Body of pancreas (tissue), 4 donors: ENCODE measurements at regions not wholly inside any gene's neighbourhood (a gene's known extent, or its start where the extent isn't known, plus 50 kb on each side); places are given as distances from the start of the nearest gene placed in this dataset.

Experiments used
- ATAC-seq: fragments of 150-250 bp; one replicate; pipeline ENCODE4 v1.9.1; 2016
- DNase-seq, 4 donors: peaks; one replicate each; pipeline ENCODE4 v3.0.0-alpha.2; 2019
- H3K27ac ChIP-seq, 4 donors: fragments of 200-600 bp; sonication (generic); 1 replicate in 3 of 4; 2 replicates in 1 of 4; pipeline versions ENCODE4 v1.5.1 to v1.6.1; 2016 to 2019; ENCODE audit warnings: mild to moderate bottlenecking in 1 of 4, mixed read lengths in 1 of 4, moderate library complexity in 1 of 4
- H3K27me3 ChIP-seq, 2 donors: fragments of 200-600 bp; sonication (generic); one replicate each; pipeline ENCODE4 v1.6.0; 2016; ENCODE audit warnings: mild to moderate bottlenecking in 1 of 2
- H3K36me3 ChIP-seq, 2 donors: fragments of 200-600 bp; sonication (generic); replicated peaks in 1 of 2; 2 replicates each; pipeline ENCODE4 v1.5.1; 2016; ENCODE audit warnings: low read depth in 2 of 2; ENCODE audit not compliant: insufficient read depth in 1 of 2
- H3K4me1 ChIP-seq: fragments of 200-600 bp; sonication (generic); one replicate; pipeline ENCODE4 v1.6.0; 2016
- H3K4me3 ChIP-seq, 2 donors: fragments of 200-600 bp; sonication (generic); 1 replicate in 1 of 2; 2 replicates in 1 of 2; pipeline ENCODE4 v1.5.1; 2016 to 2019
- H3K9me3 ChIP-seq, 3 donors: fragments of 200-600 bp; sonication (generic); 1 replicate in 2 of 3; 2 replicates in 1 of 3; pipeline ENCODE4 v1.5.1; 2016
- POLR2A ChIP-seq, 3 donors: fragments of 450-650 bp; IDR thresholded peaks; one replicate each; pipeline ENCODE4 v1.6.1; 2016; ENCODE audit warnings: antibody characterized with exemption in 3 of 3, mild to moderate bottlenecking in 2 of 3
- WGBS, 2 donors: methylation state at CpG; one replicate each; pipeline ENCODE4 v1.1.5; 2017; 5-methylcytosine and 5-hydroxymethylcytosine counted together
- intact Hi-C: fragments of 100-400 bp; cut with DNase I; formaldehyde crosslinking; loops from one replicate; pipeline ENCODE4 v1.15.1; 2023
- TF ChIP-seq, protein P1 (sequence below), 7 experiments: fragments of 450-650 bp in 4 of 7; fragments of 200-600 bp in 3 of 7; sonication (generic) in 3 of 7; IDR thresholded peaks; one replicate each; pipeline ENCODE4 v1.5.1; 2016 to 2019; ENCODE audit warnings: antibody characterized with exemption in 7 of 7

DNA sequence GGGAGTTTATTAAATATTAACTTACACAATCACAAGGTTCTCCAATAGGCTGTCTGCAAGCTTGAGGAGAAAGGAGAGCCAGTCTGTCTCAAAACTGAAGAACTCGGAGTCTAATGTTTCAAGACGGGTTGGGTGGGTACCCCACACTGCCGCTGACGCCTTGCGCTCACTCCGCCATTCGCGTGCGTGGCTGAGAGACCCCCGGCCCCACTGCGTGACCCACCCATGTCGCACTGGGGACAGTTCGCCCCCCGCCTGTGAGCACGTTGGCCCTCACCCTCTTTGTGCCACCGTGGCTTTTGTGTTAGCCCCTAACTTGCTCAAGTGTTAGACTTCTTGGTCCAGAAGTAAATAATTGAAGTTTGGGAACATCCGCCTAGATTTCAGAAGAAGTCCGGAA lies 270.0 kb upstream of the ITGA1 start:
- H3K4me3 ChIP-seq: no peak overlapping the region
- intact Hi-C loops: no loop called here
- ATAC-seq (no peak), DNase-seq (no peak)
- 81 to 89% methylated on average over 16 to 18 of the region's 18 CpGs for WGBS, 2 donors
- no peak overlapping the region for H3K27ac ChIP-seq
- H3K9me3 ChIP-seq: no peaks in the 10 kb centered on the region
- TF ChIP-seq, protein P1, sequence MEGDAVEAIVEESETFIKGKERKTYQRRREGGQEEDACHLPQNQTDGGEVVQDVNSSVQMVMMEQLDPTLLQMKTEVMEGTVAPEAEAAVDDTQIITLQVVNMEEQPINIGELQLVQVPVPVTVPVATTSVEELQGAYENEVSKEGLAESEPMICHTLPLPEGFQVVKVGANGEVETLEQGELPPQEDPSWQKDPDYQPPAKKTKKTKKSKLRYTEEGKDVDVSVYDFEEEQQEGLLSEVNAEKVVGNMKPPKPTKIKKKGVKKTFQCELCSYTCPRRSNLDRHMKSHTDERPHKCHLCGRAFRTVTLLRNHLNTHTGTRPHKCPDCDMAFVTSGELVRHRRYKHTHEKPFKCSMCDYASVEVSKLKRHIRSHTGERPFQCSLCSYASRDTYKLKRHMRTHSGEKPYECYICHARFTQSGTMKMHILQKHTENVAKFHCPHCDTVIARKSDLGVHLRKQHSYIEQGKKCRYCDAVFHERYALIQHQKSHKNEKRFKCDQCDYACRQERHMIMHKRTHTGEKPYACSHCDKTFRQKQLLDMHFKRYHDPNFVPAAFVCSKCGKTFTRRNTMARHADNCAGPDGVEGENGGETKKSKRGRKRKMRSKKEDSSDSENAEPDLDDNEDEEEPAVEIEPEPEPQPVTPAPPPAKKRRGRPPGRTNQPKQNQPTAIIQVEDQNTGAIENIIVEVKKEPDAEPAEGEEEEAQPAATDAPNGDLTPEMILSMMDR (IDR thresholded peaks at IDR 0.05): no peak
- TF ChIP-seq POLR2A (IDR thresholded peaks at IDR 0.05): no peak
- H3K36me3 ChIP-seq: no peaks in the 10 kb centered on the region
- no peaks in the 10 kb centered on the region for H3K27me3 ChIP-seq
- H3K4me1 ChIP-seq: no peaks in the 10 kb centered on the region

DNA sequence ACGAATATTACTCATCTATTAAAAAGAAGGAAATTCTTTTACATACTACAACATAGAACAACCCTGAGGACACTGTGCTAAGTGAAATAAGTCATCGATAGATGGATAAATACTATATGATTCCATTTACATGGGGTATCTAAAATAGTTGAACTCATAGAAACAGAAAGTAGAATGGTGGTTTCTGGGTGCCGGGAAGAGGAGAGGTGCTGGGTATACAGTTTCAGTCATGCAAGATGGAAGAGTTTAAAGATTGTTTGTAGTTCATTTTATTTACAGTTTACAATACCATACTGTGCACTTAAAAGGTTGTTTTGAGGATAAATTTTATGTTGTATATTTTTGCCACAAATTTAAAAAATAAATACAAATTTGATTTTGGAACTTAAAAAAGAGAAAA lies 267.5 kb upstream of the ITGA1 start:
- TF ChIP-seq, protein P1 (IDR thresholded peaks at IDR 0.05): no peak
- no peak for TF ChIP-seq POLR2A (IDR thresholded peaks at IDR 0.05)
- ATAC-seq (no peak), DNase-seq (no peak)
- H3K27me3 ChIP-seq: no peaks in the 10 kb centered on the region
- no peaks in the 10 kb centered on the region for H3K36me3 ChIP-seq
- intact Hi-C loops: no loop called here
- H3K27ac ChIP-seq: no peak overlapping the region
- WGBS, 2 donors: 72 to 73% methylated on average over 3 of the region's 3 CpGs
- no peaks in the 10 kb centered on the region for H3K4me1 ChIP-seq
- no peaks in the 10 kb centered on the region for H3K9me3 ChIP-seq
- H3K4me3 ChIP-seq: no peak overlapping the region

DNA sequence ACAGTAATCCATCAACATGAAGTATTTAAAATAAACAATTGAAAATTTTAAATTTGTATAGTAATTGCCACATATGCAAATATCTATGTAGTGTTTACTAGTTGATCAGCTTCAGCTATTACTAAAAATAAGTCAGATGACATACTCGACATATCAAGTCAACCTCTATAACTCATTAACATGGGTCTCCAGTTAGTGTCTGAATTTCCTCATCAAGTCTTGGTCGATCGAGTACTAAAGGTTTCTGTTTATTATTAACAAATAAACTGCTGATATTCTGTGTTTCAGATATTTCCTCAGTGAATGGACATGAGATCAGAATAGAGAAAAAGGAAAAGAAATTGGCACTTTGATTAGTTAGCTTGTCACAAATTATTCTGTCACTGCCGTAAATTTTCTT lies 266.5 kb upstream of the ITGA1 start:
- DNase-seq (no peak), ATAC-seq (no peak)
- no peaks in the 10 kb centered on the region for H3K27me3 ChIP-seq
- H3K4me3 ChIP-seq: no peak overlapping the region
- intact Hi-C loops: no loop called here
- no peaks in the 10 kb centered on the region for H3K4me1 ChIP-seq
- WGBS, 2 donors: 19 to 36% methylated on average over 4 of the region's 4 CpGs
- TF ChIP-seq, protein P1 (IDR thresholded peaks at IDR 0.05): no peak
- no peak for TF ChIP-seq POLR2A (IDR thresholded peaks at IDR 0.05)
- no peaks in the 10 kb centered on the region for H3K36me3 ChIP-seq
- no peaks in the 10 kb centered on the region for H3K9me3 ChIP-seq
- no peak overlapping the region for H3K27ac ChIP-seq

DNA sequence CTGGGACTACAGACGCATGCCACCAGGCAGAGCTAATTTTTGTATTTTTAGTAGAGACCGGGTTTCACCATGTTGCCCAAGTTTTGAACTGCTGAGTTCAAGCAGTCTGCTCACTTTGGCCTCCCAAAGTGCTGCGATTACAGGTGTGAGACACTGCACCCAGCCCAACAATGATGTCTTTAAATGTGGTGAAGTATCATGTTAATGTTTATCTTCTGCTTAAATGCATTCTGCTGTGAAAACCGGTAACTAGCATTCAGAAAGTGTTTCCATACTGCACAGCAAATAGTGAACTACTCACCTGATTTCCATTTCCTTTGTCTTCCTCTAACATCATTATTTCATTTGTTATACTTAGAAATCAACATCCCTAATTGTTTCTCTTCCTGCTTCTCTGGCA lies 264.0 kb upstream of the ITGA1 start:
- H3K4me1 ChIP-seq: no peaks in the 10 kb centered on the region
- TF ChIP-seq, protein P1 (IDR thresholded peaks at IDR 0.05): no peak
- no peak for TF ChIP-seq POLR2A (IDR thresholded peaks at IDR 0.05)
- no peaks in the 10 kb centered on the region for H3K36me3 ChIP-seq
- intact Hi-C loops: no loop called here
- H3K4me3 ChIP-seq: no peak overlapping the region
- no peaks in the 10 kb centered on the region for H3K27me3 ChIP-seq
- ATAC-seq (no peak), DNase-seq (no peak)
- no peaks in the 10 kb centered on the region for H3K9me3 ChIP-seq
- no peak overlapping the region for H3K27ac ChIP-seq
- WGBS, 2 donors: 42 to 55% methylated on average over 4 of the region's 4 CpGs

DNA sequence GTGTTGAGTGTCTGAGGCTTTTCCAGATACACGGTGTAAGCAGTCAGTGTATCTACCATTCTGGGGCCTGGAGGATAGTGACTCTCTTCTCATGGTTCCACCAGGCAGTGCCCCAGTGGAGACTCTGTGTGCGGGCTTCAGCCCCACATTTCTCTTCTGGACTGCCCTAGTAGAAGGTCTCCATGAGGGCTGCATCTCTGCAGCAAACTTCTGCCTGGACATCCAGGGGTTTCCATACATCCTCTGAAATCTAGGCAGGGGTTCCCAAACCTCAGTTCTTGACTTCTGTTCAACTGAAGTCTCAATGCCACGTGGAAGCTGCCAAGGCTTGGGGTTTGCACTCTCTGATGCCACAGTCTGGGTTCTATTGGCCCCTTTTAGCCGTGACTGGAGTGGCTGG lies 256.6 kb upstream of the ITGA1 start:
- intact Hi-C loops: no loop called here
- no peaks in the 10 kb centered on the region for H3K4me1 ChIP-seq
- peaks cover 0 to 3% (median 0%) of the 10 kb centered on the region in 3 donors for H3K9me3 ChIP-seq
- no peak overlapping the region for H3K27ac ChIP-seq
- DNase-seq (no peak), ATAC-seq (no peak)
- H3K4me3 ChIP-seq: no peak overlapping the region
- no peaks in the 10 kb centered on the region for H3K36me3 ChIP-seq
- TF ChIP-seq, protein P1 (IDR thresholded peaks at IDR 0.05): no peak
- no peak for TF ChIP-seq POLR2A (IDR thresholded peaks at IDR 0.05)
- 64 to 67% methylated on average over 3 of the region's 4 CpGs for WGBS, 2 donors
- H3K27me3 ChIP-seq: no peaks in the 10 kb centered on the region
